Activated naive CD8-positive, alpha-beta T cell treated with anti-CD3 and anti-CD28 coated beads for 36 hours (primary cell): ENCODE measurements at regions not wholly inside any gene's neighbourhood (a gene's known extent, or its start where the extent isn't known, plus 50 kb on each side); places are given as distances from the start of the nearest gene placed in this dataset.

Source experiments
- DNase-seq: peaks from one replicate; pipeline ENCODE4 v3.0.0; 2021
- H3K27ac Mint-ChIP-seq: one replicate; pipeline ENCODE4 v1.8.0; 2022; ENCODE audit warnings: mild to moderate bottlenecking, moderate library complexity, mixed read lengths
- H3K27me3 Mint-ChIP-seq: one replicate; pipeline ENCODE4 v1.8.0; 2022; ENCODE audit warnings: mild to moderate bottlenecking, mixed read lengths
- H3K36me3 Mint-ChIP-seq: one replicate; pipeline ENCODE4 v1.8.0; 2021; ENCODE audit warnings: mild to moderate bottlenecking, mixed read lengths
- H3K4me1 Mint-ChIP-seq: one replicate; pipeline ENCODE4 v1.8.0; 2021; ENCODE audit warnings: mixed read lengths
- H3K4me3 Mint-ChIP-seq: one replicate; pipeline ENCODE4 v1.8.0; 2022; ENCODE audit warnings: mild to moderate bottlenecking, moderate library complexity, mixed read lengths
- H3K9me3 Mint-ChIP-seq: one replicate; pipeline ENCODE4 v1.8.0; 2022; ENCODE audit warnings: mixed read lengths

GRCh38 chr5:107092695-107093094 lies 578.0 kb downstream of the EFNA5 start:
- Mint-ChIP-seq H3K36me3 (no peaks in the 10 kb centered on the region), H3K4me1 (no peaks in the 10 kb centered on the region), H3K27ac (no peak overlapping the region), H3K27me3 (no peaks in the 10 kb centered on the region), H3K4me3 (no peak overlapping the region), H3K9me3 (peaks cover 3% of the 10 kb centered on the region)
- DNase-seq, result no peak

- no peak overlapping the region for H3K4me3 Mint-ChIP-seq
- no peaks in the 10 kb centered on the region for H3K27me3 Mint-ChIP-seq
- H3K9me3 Mint-ChIP-seq, result peaks cover 3% of the 10 kb centered on the region
- H3K27ac Mint-ChIP-seq, result no peak overlapping the region
- no peaks in the 10 kb centered on the region for H3K4me1 Mint-ChIP-seq
- no peak for DNase-seq
- H3K36me3 Mint-ChIP-seq, result no peaks in the 10 kb centered on the region
These were observed 580.2 kb downstream of the EFNA5 start for GRCh38 chr5:107090506-107090905.

- no peak for DNase-seq
- Mint-ChIP-seq H3K4me3 (no peak overlapping the region), H3K4me1 (no peaks in the 10 kb centered on the region), H3K27ac (no peak overlapping the region), H3K9me3 (peaks cover 2% of the 10 kb centered on the region), H3K27me3 (no peaks in the 10 kb centered on the region), H3K36me3 (no peaks in the 10 kb centered on the region)
These were observed 581.8 kb downstream of the EFNA5 start for GRCh38 chr5:107088907-107089306.

GRCh38 chr5:107085572-107085971 lies 585.2 kb downstream of the EFNA5 start:
- no peak for DNase-seq
- Mint-ChIP-seq H3K4me3 (no peak overlapping the region), H3K4me1 (no peaks in the 10 kb centered on the region), H3K9me3 (no peaks in the 10 kb centered on the region), H3K36me3 (no peaks in the 10 kb centered on the region), H3K27ac (no peak overlapping the region), H3K27me3 (no peaks in the 10 kb centered on the region)

GRCh38 chr5:107074996-107075395 lies 595.7 kb downstream of the EFNA5 start:
- DNase-seq, result no peak
- H3K27ac Mint-ChIP-seq, result no peak overlapping the region
- no peak overlapping the region for H3K4me3 Mint-ChIP-seq
- H3K4me1 Mint-ChIP-seq, result no peaks in the 10 kb centered on the region
- H3K36me3 Mint-ChIP-seq, result no peaks in the 10 kb centered on the region
- peaks cover 3% of the 10 kb centered on the region for H3K9me3 Mint-ChIP-seq
- no peaks in the 10 kb centered on the region for H3K27me3 Mint-ChIP-seq

DNA sequence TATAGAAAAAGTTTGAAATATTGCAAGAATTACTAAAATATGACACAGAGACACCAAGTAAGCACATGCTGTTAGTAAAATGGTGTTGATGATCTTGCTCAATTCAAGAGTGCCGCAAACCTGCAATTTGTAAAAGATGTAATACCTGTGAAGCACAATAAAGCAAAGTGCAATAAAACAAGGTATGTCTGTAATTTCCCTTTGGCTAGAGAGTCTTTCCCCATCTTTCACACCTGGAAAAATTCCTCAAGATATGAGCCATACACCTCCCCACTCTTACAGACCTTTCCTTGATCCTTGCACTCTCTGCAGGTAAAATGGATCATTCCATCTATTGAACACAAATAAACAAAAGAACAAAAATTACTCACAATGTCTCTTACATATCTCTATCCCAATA lies 597.8 kb downstream of the EFNA5 start:
- H3K27me3 Mint-ChIP-seq, result no peaks in the 10 kb centered on the region
- no peaks in the 10 kb centered on the region for H3K4me1 Mint-ChIP-seq
- H3K9me3 Mint-ChIP-seq, result peaks cover 3% of the 10 kb centered on the region
- no peak overlapping the region for H3K27ac Mint-ChIP-seq
- H3K36me3 Mint-ChIP-seq, result no peaks in the 10 kb centered on the region
- H3K4me3 Mint-ChIP-seq, result no peak overlapping the region
- DNase-seq, result no peak

DNA sequence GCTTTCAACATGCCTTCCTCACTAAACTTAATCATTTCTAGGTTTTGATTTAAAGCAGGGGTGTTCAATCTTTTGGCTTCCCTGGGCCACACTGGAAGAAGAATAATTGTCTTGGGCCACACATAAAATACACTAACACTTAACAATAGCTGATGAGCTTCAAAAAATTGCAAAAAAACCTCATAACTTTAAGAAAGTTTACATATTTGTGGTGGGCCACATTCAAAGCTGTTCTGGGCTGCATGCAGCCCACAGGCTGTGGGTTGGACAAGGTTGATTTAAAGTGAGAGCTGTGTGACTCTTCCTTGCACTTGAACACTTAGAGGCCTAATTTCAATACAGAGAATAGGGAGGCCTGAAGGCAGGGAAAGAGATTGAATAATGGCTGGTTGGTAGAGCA lies 598.3 kb downstream of the EFNA5 start:
- Mint-ChIP-seq H3K27me3 (no peaks in the 10 kb centered on the region), H3K4me1 (no peaks in the 10 kb centered on the region), H3K4me3 (no peak overlapping the region), H3K36me3 (no peaks in the 10 kb centered on the region), H3K27ac (no peak overlapping the region), H3K9me3 (peaks cover 3% of the 10 kb centered on the region)
- no peak for DNase-seq

DNA sequence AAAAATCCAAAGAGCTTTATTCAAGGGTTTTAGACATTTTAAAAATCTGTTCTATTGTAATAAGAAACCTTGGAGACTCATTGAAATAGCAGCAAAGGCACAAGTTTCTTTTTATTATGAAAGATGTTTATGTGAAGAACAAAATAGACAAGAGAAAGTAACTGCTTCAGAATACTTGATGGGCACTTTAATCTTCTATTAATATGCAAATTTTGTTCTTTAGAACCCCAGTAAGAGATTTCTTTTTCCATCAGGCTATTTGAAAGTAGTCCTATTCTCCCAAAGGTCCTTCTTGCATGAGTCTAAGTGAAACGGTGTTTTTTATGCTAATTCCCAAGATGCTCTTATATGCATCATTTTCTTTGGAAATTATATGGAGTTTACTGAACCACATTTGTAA lies 602.0 kb downstream of the EFNA5 start:
- no peak for DNase-seq
- no peaks in the 10 kb centered on the region for H3K27me3 Mint-ChIP-seq
- H3K4me1 Mint-ChIP-seq, result no peaks in the 10 kb centered on the region
- H3K27ac Mint-ChIP-seq, result no peak overlapping the region
- no peak overlapping the region for H3K4me3 Mint-ChIP-seq
- H3K9me3 Mint-ChIP-seq, result peaks cover 3% of the 10 kb centered on the region
- no peaks in the 10 kb centered on the region for H3K36me3 Mint-ChIP-seq

DNA sequence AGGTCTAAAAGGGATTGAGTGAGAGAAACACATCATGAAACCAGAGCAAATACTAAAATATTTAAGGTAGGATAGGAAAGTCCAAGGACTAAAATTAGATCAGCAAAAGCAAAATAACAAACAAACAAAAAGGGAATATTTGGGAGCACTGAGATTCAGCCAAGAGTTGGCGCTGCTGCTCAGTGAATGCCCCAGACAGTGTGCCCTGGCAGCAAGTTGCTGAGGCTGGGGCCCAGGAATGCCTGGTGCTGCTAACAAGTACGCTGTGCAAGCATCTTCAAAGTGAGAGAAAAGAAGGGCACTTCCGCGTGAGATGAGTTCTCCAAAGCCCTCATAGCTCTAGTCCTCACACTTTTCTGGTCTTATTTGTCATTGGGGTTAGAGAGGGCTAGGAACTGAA lies 603.3 kb downstream of the EFNA5 start:
- Mint-ChIP-seq H3K4me3 (no peak overlapping the region), H3K27me3 (no peaks in the 10 kb centered on the region)

GRCh38 chr5:107063511-107063910 lies 607.2 kb downstream of the EFNA5 start:
- H3K4me3 Mint-ChIP-seq, result no peak overlapping the region
- no peaks in the 10 kb centered on the region for H3K27me3 Mint-ChIP-seq
- H3K4me1 Mint-ChIP-seq, result no peaks in the 10 kb centered on the region
- H3K27ac Mint-ChIP-seq, result no peak overlapping the region
- H3K36me3 Mint-ChIP-seq, result no peaks in the 10 kb centered on the region
- peaks cover 1% of the 10 kb centered on the region for H3K9me3 Mint-ChIP-seq
- no peak for DNase-seq

More for the DNA sequence above, 603.3 kb downstream of the EFNA5 start:
- DNase-seq, result no peak
- H3K9me3 Mint-ChIP-seq, result peaks cover 3% of the 10 kb centered on the region
- H3K36me3 Mint-ChIP-seq, result no peaks in the 10 kb centered on the region
- H3K27ac Mint-ChIP-seq, result no peak overlapping the region
- no peaks in the 10 kb centered on the region for H3K4me1 Mint-ChIP-seq

DNA sequence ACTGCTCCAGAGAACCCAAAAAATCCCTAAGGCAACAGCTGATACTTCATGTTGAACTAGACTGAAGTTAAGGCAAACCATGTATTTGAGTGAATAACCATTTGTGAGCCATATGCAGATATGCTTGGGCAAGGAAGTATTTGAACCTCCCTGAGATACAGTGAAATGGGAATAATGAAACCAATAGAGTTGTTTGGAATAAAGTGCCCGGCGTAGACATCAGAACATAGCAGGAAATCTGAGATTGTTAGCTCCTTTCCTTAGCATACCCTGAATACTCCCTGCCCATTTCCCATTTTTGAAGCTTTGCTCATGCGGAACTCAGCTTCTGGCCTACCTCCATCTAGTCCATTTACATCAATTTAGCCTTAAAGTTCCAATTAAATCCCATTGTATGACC lies 611.9 kb downstream of the EFNA5 start:
- H3K27ac Mint-ChIP-seq, result no peak overlapping the region

DNA sequence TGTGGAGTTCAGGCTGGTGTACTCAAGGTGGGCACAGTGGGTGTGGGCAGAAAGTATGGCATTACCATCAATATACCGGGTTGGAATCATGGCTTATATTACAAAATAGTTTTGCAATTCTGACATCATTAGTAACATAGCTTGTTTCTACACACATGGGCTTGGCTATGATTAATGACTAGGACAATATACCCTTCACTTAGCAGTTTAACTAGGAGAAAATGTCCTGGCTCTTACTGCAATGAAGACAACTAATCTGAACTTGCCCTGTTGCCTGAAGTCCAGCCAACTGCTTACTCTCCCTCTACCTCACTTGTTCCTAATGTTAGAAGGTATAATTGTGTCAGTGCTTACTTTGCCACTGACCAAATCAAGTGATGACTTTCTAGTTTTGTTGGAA lies 612.5 kb downstream of the EFNA5 start:
- no peak overlapping the region for H3K4me3 Mint-ChIP-seq
- no peaks in the 10 kb centered on the region for H3K4me1 Mint-ChIP-seq
- H3K27me3 Mint-ChIP-seq, result no peaks in the 10 kb centered on the region
- DNase-seq, result no peak
- no peaks in the 10 kb centered on the region for H3K36me3 Mint-ChIP-seq
- no peak overlapping the region for H3K27ac Mint-ChIP-seq
- peaks cover 1% of the 10 kb centered on the region for H3K9me3 Mint-ChIP-seq

More for the DNA sequence above, 611.9 kb downstream of the EFNA5 start:
- Mint-ChIP-seq H3K9me3 (peaks cover 1% of the 10 kb centered on the region), H3K36me3 (no peaks in the 10 kb centered on the region), H3K4me1 (no peaks in the 10 kb centered on the region), H3K4me3 (no peak overlapping the region), H3K27me3 (no peaks in the 10 kb centered on the region)
- no peak for DNase-seq

DNA sequence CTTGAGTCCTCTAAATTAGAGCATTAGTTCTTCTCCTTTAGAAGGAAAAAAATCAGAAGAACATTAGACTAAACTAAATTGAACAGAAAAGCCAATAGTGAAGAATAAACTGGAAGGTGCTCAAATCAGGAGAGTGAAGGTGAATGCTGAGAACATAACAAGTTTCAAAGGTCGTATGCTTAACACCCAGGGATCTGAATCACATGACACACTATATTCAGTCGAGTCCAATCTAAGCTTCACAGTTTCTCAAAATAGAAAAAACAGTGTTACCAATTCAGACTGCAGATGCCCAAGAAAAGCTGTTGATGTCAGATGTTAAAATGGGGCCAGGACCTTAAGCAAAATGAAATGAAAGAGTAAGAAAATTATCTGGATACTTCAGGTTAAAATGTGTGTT lies 614.5 kb downstream of the EFNA5 start:
- no peak overlapping the region for H3K4me3 Mint-ChIP-seq
- H3K4me1 Mint-ChIP-seq, result no peaks in the 10 kb centered on the region
- H3K27me3 Mint-ChIP-seq, result no peaks in the 10 kb centered on the region
- H3K36me3 Mint-ChIP-seq, result no peaks in the 10 kb centered on the region
- no peak for DNase-seq
- H3K27ac Mint-ChIP-seq, result no peak overlapping the region
- H3K9me3 Mint-ChIP-seq, result peaks cover 1% of the 10 kb centered on the region

GRCh38 chr5:107047048-107047447 lies 623.7 kb downstream of the EFNA5 start:
- no peaks in the 10 kb centered on the region for H3K4me1 Mint-ChIP-seq
- no peak overlapping the region for H3K27ac Mint-ChIP-seq
- no peak for DNase-seq
- no peak overlapping the region for H3K4me3 Mint-ChIP-seq
- H3K36me3 Mint-ChIP-seq, result no peaks in the 10 kb centered on the region
- H3K9me3 Mint-ChIP-seq, result no peaks in the 10 kb centered on the region
- H3K27me3 Mint-ChIP-seq, result no peaks in the 10 kb centered on the region

- Mint-ChIP-seq H3K4me1 (no peaks in the 10 kb centered on the region), H3K4me3 (no peak overlapping the region), H3K27me3 (no peaks in the 10 kb centered on the region), H3K27ac (no peak overlapping the region), H3K36me3 (no peaks in the 10 kb centered on the region), H3K9me3 (no peaks in the 10 kb centered on the region)
- no peak for DNase-seq
These were observed 627.1 kb downstream of the EFNA5 start for GRCh38 chr5:107043665-107044064.

GRCh38 chr5:107040907-107041306 lies 629.8 kb downstream of the EFNA5 start:
- H3K4me1 Mint-ChIP-seq, result no peaks in the 10 kb centered on the region

DNA sequence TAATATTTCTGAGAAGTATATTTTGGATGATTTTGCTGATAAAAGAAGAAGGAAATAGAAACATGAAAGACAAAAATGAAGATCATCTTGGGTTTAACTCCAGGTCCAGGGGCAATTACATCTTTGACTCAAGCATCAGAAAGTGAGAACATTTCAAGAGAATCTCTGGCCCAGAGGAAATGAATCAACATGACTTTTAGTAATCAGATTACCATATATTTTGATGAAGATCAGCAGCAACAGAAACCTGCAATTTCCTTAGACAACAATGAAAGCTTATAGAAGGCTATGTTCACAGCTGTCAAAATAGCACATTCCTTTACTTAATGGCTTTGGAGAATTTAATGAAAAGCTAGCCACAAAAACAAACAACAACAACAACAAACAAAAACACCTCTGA lies 638.1 kb downstream of the EFNA5 start:
- no peaks in the 10 kb centered on the region for H3K4me1 Mint-ChIP-seq
- no peaks in the 10 kb centered on the region for H3K27me3 Mint-ChIP-seq
- peaks cover 3% of the 10 kb centered on the region for H3K9me3 Mint-ChIP-seq
- no peak for DNase-seq
- H3K36me3 Mint-ChIP-seq, result no peaks in the 10 kb centered on the region
- H3K4me3 Mint-ChIP-seq, result no peak overlapping the region
- H3K27ac Mint-ChIP-seq, result no peak overlapping the region

More at GRCh38 chr5:107040907-107041306, 629.8 kb downstream of the EFNA5 start:
- DNase-seq, result no peak
- Mint-ChIP-seq H3K27me3 (no peaks in the 10 kb centered on the region), H3K9me3 (peaks cover 3% of the 10 kb centered on the region), H3K36me3 (no peaks in the 10 kb centered on the region), H3K4me3 (no peak overlapping the region), H3K27ac (no peak overlapping the region)
